HEK293 (cell line): ENCODE measurements at regions not wholly inside any gene's neighbourhood (a gene's known extent, or its start where the extent isn't known, plus 50 kb on each side); places are given as distances from the start of the nearest gene placed in this dataset.

Experiments
- BCL6B ChIP-seq: fragments of 450-650 bp; formaldehyde crosslinking; IDR thresholded peaks from 2 replicates; pipeline ENCODE4 v1.5.1; 2017; ENCODE audit warnings: missing biosample characterization, missing genetic modification characterization
- CTCF ChIP-seq: fragments of 450-650 bp; formaldehyde crosslinking; IDR thresholded peaks from 2 replicates; pipeline ENCODE4 v1.5.1; 2016; ENCODE audit warnings: missing biosample characterization, missing genetic modification characterization
- TRIM28 ChIP-seq: IDR thresholded peaks from 2 replicates; pipeline ENCODE4 v1.6.1; 2011; ENCODE audit warnings: low read length, control low read depth, borderline replicate concordance
- ZNF639 ChIP-seq: fragments of 450-650 bp; formaldehyde crosslinking; IDR thresholded peaks from 2 replicates; pipeline ENCODE4 v1.5.1; 2016; ENCODE audit warnings: missing biosample characterization, missing genetic modification characterization
- ZNF777 ChIP-seq: fragments of 450-650 bp; formaldehyde crosslinking; IDR thresholded peaks from 2 replicates; pipeline ENCODE4 v1.5.1; 2017; ENCODE audit warnings: missing biosample characterization, missing genetic modification characterization, borderline replicate concordance

GRCh38 chr5:135667204-135667603 is 88.4 kb upstream of the CXCL14 start:
- TF ChIP-seq BCL6B: no peak
- no peak for TF ChIP-seq ZNF777 (tag by site-specific recombination)
- no peak for TF ChIP-seq ZNF639 (tag by site-specific recombination)
- no peak for TF ChIP-seq CTCF
- no peak for TF ChIP-seq TRIM28
